Kidney capillary endothelial cell (primary cell): ENCODE measurements at regions not wholly inside any gene's neighbourhood (a gene's known extent, or its start where the extent isn't known, plus 50 kb on each side); places are given as distances from the start of the nearest gene placed in this dataset.

Experiments used
- DNase-seq: peaks from one replicate; pipeline ENCODE4 v3.0.0-alpha.2; 2018; ENCODE audit warnings: low spot score

DNA sequence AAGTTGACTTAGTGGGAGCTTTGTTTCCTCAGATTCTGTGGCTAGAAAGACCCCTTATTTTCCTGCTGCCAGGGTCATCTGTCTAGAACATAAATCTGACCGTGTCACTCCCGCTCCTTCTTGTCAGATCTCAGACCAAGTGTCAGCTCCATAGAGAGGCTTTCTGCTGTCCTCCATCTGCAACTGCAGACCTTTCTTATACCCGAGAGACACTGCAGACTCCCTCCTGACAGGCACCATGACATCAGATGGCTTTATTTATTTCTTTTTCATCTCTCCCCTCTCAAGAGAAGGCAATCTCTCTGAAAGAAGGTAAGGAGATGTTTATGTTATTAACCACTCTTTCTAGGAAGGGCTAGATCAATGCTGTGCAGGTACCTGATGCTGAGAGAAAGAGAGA lies 726.5 kb downstream of the UQCRFS1 start:
- no peak for DNase-seq

DNA sequence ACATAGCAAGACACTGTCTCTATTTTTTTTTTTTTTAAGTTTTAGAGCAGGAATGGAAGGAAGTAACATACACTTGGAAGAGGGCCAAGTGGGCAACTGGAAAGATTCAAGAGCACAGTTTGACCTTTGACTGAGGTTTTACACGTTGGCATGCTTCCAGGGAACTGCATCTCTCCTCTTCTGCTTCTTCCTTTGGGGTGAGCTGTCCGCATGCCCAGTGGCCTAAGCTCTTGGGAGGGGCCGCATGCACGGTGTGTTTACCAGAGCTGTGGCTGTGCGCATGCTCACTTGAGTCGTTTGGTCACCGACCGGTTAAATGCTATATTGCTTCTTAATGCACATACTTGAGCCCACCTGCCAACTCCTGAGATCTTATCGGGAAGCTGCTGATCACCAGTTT lies 727.7 kb downstream of the UQCRFS1 start:
- DNase-seq, result no peak

DNA sequence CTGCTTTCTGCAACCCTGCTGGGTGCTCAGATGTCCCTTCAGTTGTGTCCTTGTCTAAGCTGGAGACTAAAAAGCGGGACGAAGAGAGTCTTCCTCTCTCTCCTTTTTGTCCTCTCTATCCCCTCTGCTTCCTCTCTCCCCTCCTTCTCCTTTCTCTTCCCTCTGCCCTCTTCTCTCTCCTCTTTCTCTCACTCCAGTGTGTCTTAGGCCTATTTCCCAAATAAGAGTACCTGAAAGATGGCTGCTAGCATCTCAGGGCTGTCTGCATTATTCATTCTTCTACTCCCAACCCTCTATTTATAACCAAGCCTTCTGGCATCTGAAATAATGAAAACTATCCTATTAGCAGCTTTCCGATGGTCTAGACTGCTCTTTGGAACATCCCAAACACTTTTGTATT lies 729.8 kb downstream of the UQCRFS1 start:
- no peak for DNase-seq

DNA sequence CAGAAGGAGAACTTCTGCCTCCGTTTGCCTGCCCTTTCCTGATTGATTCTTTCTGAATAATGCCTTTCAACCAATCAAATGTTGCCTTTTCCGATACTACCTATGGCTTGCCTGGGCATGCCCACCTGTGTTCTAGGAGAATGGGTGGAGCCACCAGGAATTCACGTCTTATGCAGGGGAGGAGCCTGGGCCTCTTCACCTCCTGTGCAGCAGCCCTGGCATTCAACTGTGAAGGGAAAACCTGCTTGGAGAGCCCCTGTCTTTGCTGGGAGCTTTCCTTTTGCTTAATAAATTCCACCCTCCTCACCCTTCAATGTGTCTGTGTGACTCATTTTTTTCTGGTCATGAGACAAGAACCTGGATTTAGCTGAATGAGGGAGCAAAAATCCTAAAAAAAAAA lies 730.7 kb downstream of the UQCRFS1 start:
- no peak for DNase-seq

DNA sequence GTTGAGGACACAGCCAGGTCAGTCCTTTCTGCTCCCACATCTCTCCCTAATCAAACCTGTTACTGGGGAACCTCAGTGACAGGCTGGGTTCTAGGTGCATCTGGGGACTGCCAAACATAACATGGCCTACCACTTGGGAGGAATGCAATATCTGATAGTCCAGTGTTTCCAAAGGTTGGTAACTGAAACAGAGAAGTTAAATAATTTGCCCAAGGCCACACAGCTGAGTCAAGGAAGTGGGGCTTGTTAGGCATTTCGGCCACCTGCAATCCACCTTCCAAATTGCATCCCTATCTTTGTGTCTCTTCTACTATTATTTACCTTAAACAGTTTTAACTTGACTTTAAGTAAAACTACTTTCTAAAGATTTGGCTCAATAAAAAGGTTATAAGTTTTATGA lies 731.3 kb downstream of the UQCRFS1 start:
- DNase-seq, result no peak

DNA sequence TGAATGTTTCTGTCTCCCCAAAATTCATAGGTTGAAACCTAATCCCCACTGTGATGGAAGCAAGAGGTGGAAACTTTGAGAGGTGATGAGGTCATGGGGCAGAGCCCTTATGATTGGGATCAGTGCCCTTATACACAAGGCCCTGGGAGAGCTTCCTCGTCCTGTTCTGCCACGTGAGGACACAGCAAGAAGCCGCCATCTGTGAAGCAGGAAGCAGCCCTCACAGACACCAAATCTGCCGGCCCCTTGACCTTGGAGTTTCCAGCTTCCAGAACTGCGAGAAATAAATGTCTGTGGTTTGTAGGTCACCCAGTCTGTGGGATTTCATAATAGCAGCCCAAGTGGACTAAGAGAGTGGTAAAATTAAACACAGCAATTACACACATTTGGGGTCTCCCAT lies 737.4 kb downstream of the UQCRFS1 start:
- DNase-seq, result no peak

DNA sequence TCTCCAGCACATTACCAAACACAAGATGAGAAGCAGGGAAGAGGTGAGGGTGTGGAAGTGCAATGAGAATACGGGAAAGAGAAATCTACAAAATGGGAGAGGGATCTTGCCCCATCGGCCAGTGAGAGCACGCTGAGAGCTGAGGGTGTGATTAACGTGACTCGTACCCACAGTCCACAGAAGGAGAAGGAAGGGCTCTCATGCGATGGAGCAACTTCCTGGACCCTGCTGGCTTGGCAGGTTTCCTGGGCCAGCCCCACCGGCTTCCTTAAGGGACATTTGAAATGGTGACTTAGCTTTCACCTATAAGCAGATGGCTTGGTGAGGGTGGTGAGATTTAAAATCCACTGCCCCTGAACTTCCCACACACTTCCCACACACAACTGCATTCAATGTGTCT lies 740.1 kb downstream of the UQCRFS1 start:
- DNase-seq, result no peak

DNA sequence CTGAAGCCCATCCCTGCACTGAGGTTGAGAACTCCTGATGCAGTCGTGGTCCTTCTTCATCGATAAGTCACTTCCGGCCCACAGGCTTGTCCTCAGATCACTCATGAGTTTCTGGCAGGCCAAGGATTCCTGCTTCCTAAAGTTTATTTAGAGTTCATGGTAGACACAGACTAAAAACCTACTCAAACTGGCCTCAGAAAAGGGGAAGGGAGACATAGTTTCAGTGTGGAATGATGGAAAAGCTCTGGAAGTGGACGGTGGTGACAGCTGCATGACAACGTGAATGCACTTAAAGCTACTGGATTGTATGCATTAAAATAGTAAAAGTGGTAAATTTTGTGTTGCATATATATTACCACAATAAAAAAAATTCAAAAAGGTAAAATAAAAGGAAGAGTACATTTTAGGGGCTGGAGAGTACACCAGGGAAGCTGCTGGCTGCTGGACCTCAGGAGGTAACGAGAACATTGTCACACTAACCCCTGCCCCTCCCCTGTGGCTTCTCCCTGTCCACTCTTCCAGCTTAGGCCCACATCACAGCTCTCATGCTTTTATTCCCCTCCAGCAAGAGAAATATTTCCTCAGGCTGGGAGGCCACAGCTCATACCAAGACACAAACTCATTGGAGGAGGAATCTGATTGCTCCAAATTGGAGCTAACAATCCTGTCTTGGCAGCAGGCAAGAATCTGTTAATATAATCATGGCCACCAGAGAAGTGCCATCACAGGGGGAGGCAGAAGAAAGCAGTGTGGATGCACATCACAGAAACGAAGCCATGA lies 741.0 kb downstream of the UQCRFS1 start:
- no peak for DNase-seq

DNA sequence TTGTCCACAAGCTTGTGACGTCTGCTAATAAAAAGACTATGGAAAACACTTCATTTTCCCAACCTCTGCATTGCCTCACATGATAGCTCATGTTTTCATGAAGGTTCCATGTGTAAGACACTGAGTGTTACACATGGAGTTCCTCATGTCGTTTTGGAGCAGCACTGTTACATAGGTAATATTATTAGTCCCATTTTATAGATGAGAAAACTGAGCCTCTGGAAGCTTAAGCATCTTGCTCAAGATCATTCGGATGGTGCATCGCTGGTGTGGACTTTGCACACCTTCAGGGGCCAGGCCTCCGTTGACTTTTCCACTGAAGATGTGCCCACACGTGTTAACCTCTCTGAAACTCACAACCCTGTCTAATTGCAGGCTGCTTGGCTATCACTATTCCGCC lies 743.4 kb downstream of the UQCRFS1 start:
- DNase-seq, result no peak

DNA sequence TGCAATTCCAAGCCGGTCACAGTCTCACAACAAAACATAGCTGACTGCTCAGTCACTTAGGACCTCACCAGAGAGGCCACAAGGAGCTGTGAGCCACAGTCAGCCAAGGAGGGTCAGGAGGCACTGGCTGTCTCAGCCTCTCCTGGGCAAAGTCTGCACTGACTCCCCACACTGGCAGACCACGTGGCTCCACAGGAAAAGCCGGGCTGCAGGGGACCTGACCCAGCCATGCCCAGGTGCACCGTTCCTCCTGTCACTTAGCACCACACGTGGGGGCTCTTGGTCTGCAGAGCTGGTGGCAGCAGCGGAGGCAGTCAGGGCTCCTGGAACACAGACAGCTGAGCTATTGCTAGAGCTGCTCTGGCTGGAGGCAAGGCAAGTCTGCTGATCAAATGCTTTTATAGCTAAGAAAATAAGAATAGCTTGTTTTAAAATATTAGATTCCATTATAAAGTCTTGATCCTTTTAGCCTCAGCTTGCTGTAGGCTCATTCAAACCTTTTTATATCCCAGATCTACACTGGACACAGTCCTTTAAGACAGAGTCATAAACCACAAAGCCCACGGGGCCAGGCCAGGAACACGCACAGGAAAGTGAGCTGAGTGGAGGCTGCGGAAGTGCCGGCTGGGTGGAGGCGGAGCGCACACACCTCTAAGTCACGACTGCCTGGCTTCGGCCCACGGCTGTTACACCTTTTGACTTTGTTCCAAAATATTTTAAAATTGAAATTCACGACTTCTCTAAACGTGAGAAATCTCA lies 744.1 kb downstream of the UQCRFS1 start:
- peak; percentile 22 for DNase-seq

DNA sequence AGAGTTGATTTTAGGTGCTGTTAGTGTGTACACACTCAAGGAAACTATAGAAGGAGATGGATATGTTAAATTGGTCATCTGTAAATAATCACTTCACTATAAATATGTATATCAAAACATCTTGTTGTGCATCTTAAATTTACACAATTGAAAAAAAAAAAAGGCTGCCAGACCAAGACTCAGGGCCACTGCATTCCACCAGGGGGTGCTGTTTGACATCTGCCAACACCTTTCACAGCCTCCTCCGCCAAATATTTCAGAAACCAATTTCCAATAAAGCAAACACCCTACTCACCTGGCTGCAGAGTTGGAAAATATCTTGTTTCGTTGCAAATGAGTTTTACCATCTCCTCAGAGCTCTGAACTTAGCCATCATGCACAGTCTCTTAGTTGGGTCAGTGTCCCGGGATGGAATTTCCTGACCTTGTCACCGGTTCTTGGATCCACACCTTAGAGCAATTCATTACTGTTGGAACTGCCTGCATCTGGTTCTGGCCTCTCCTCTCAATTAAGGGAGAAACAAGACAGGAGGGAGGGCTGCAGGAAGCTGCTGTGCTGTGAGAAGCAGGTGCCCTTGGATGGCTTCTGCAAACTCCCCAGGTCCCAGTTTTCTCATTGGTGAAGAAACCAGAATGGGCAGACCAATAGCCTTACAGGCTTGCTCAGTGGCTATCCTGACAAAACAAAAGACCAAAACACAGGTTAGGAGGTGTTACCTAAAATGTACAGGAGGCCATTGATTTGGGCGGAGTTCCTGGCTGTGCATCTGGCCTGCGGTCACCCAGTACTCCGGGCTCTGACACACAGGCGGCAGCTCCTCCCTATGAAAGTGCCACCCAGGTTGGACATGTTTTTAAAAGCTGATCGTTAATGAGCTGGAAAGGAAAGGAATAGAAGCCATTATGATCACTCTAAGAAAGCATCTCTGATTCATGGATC lies 746.6 kb downstream of the UQCRFS1 start:
- DNase-seq, result peak; percentile 49

DNA sequence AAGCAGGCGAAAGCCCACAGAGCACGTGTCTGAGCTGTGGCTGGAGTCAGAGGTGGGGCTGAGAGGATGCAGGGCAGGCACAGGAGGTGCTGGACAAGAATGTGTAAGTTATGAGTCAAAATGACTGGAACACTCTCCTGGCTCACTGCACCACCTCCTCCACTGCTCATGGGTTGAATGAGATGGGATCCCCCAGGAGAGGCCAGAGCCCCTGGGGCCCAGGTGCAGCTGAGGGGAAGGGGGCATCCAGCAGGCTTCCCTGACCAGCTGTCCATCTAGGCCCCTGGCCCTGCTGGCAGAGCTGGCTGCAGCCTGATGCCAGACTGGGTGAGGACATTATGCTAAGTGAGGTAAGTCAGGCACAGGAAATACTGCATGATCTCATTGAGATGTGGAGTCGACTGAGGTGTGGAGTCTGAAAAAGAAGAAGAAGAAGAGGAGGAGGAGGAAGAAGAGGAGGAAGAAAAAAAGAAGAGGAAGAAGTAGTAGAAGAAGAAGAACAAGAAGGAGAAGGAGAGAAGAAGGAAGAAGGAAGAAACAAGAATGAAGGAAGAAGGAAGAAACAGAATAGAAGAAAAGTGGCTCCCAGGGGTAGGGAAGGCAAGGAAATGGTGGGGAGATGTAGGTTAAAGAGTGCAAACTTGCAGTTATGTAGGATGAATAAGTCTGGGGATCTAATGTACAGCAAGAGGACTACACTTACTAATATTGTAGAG lies 747.4 kb downstream of the UQCRFS1 start:
- DNase-seq, result peak; percentile 46

DNA sequence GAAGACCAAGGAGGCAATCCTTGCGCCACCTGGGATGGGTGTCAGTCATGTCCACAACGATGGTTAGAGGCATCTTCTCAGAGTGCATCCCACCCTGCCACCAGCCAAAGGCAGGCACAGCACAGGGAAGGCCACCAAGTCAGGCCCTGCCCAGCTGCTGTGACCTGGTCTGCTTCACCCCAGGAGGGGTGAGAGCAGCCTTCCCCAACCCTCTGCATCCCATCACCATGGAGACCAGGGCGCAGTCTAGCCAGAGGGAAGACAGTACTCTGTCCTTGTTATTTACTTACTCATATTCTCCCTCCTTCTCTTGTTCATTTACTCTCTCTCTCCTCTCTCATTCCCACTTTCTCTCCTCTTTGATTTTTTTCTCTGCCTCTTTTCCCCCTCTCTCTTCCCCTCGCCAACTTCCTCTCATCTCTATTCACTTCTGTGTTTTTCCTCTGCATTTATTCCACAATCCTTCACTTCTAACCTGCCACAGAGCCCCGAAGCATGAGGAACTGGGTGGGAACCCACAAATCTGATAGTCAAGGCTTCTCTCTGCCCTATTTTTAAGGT lies 749.4 kb downstream of the UQCRFS1 start:
- no peak for DNase-seq

DNA sequence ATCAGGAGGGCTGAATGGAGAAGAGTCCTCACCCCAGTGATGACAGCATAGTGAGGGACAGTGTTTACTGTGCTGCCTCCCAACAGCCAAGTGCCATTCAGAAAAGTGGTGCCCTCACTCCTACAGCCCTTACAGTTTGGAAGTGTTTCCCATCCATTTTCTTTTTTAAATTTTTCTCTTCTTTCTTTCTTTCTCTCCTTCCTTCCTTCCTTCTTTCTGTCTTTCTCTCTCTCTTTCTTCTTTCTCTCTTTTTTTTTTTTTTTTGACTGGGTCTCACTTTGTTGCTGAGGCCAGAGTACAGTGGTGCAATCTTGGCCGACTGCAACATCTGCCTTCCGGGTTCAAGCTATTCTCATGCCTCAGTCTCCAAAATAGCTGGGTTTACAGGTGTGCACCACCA lies 755.3 kb downstream of the UQCRFS1 start:
- no peak for DNase-seq

DNA sequence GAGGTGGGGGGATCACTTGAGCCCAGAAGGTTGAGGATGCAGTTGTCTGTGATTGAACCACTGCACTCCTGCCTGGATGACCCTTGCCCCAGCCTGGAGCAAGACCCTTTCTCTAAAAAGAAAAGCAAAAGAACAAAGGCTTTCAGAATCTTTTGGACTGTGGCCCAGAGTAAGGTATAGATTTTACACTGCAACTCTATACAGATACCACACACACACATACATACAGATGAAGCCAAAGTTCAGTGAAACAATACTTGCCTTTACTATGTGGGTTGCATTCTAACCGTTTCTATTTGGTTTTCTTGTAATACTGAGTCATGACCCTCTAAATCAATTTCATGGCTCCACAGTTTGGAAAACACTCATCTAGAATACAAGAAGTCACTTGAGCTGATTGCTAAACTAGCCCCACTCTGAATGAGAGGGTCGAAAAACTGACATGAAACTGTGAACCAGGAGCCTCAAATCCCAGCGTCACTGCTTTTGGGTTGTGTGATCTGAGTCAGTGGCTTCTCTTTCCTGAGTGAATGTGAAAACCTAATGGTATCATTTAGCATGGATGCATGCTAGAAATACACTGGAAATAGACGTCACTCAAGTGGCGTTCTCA lies 756.1 kb downstream of the UQCRFS1 start:
- no peak for DNase-seq

DNA sequence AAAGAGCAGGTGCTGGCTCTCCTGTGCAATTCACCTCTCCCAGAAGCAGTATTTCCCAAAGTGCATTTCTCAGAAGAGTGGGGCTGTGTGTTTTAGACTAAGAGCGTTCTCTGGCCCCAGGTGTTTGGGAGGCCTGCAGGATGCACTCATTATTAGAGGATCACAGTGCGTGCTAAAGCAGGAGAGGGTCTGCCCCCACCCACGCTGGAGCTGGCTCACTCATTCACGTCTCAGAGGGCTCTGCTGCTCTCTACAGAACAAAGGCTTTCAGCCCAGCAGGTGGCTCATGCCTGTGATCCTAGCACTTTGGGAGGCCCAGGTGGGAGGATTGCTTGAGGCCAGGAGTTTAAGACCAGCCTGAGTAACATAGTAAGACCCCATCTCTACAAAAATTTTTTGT lies 756.7 kb downstream of the UQCRFS1 start:
- DNase-seq, result no peak

DNA sequence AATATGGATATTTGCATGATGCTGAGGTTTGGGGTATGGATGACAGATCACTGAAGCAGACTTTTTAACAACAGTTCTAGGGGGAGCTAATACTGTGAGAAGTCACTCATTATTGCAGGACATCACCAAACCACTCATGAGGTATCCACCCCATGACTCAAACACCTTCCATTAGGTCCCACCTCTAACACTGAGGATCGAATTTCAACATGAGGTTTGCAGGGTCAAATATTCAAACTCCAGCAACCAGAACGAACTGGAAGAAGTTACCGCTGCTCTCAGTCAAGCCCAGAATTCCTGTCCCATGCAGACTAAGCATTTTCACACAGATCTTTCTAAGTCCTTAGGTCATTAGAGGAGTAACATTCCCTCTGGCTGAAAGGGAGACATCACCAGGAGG lies 758.9 kb downstream of the UQCRFS1 start:
- no peak for DNase-seq

DNA sequence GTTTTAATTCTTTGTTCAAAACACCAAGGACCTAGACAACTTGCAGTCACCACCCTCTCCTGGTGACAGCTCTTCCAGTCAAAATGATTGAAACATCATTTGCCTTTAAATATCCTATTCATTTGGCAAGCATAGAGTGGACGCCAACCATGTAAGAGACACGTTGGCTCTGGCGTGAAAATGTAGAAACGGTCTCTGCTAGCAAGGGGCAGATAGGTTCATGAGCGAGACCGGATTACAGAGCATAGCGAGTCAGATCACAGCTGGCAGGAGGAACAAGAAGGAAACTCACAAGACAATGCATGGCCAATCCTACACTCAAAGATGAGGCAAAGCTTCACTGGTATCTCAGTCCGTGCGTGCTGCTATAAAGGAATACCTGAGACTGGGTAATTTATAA lies 759.5 kb downstream of the UQCRFS1 start:
- DNase-seq, result no peak

DNA sequence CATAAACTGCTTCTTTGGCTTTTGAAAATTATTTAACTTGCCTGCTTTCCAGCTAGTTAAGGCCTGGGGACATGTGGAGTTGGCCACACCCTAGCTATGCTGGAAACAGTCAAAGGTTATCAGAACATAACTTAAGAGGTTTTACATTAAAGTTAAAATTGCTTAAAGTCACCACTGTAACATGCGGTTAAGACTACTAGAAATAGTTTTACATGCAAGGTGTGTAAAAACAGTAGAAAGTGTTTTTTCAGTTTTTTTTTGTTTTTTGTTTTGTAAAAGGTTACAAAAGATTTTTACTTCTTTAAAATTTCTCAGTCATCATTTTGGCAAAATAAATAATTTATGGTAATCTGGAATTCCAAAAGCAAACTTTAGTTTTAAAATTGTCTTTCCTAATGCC lies 763.1 kb downstream of the UQCRFS1 start:
- DNase-seq, result no peak

DNA sequence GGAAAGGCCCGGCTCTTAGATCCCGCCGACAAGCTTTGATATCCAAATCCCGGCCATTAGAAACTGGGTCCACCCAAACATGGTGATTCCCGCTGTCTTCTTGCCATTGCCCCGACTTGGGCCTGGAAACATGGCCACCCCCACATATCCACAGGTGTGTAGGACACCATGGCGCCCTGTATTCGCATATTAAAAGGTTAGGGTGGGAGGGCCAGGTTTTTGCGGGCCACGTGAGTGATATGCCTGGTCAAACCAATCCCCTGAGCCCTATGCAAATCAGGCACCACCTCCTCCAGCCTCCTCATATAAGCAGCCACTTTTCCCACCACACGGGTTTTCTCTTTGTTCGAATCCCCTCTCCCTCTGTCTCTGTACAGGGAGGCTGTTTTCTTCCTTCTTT lies 766.4 kb downstream of the UQCRFS1 start:
- DNase-seq, result no peak

DNA sequence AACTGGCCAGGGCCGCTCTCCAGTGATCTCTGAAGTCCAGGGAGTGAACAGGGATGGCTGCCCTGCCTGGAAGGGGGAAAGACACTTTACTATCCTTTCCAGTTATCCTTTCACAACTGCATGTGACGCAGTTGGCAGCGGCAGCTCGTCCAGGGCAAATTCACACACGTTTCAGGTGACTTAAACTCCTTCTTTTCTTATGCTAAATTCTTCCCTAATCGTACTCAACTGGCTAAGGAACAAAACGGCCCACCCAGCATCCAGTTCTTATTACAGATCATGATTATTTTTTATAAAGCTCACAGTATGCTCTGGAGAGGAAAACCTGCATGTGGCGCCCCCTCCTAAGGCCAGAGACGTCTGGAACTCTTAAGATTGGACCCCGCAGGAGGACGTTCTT lies 767.1 kb downstream of the UQCRFS1 start:
- DNase-seq, result no peak
